AG09319 (cell line): ENCODE measurements at regions not wholly inside any gene's neighbourhood (a gene's known extent, or its start where the extent isn't known, plus 50 kb on each side); places are given as distances from the start of the nearest gene placed in this dataset.
"Not testable (repeated sequence)": the region's sequence is repeated elsewhere in the genome, so short reads cannot be mapped to it uniquely, and the experiment has no call there.

Experiments used
- DNase-seq: peaks from one replicate; pipeline ENCODE4 v3.0.0-alpha.2; 2010; ENCODE audit warnings: low read depth; ENCODE audit errors: extremely low read depth
- CTCF ChIP-seq: IDR thresholded peaks from 2 replicates; pipeline ENCODE4 v1.5.1; 2011; ENCODE audit warnings: low read depth, mild to moderate bottlenecking, inconsistent platforms, low read length, moderate library complexity

- no peak for DNase-seq
Measured at GRCh38 chr12:24349051-24349799, 399.8 kb upstream of the SOX5 start.

GRCh38 chr12:24348180-24348579 is 398.7 kb upstream of the SOX5 start:
- DNase-seq: not testable (repeated sequence)

More at GRCh38 chr12:24349051-24349799, 399.8 kb upstream of the SOX5 start:
- TF ChIP-seq CTCF: no peak

- no peak for DNase-seq
- TF ChIP-seq CTCF: no peak
Measured at GRCh38 chr12:24328261-24328660, 378.8 kb upstream of the SOX5 start.

- no peak for TF ChIP-seq CTCF
- no peak for DNase-seq
Measured at GRCh38 chr12:24325331-24325730, 375.9 kb upstream of the SOX5 start.

- no peak for TF ChIP-seq CTCF
- DNase-seq: no peak
Measured at GRCh38 chr12:24307716-24308335, 358.4 kb upstream of the SOX5 start.

- DNase-seq: no peak
- TF ChIP-seq CTCF: no peak
Measured at GRCh38 chr12:24307153-24307552, 357.7 kb upstream of the SOX5 start.

- no peak for TF ChIP-seq CTCF
- DNase-seq: no peak
Measured at GRCh38 chr12:24306001-24306400, 356.5 kb upstream of the SOX5 start.
